ENCODE measurements at regions not wholly inside any gene's neighbourhood (a gene's known extent, or its start where the extent isn't known, plus 50 kb on each side); places are given as distances from the start of the nearest gene placed in this dataset.

DNA sequence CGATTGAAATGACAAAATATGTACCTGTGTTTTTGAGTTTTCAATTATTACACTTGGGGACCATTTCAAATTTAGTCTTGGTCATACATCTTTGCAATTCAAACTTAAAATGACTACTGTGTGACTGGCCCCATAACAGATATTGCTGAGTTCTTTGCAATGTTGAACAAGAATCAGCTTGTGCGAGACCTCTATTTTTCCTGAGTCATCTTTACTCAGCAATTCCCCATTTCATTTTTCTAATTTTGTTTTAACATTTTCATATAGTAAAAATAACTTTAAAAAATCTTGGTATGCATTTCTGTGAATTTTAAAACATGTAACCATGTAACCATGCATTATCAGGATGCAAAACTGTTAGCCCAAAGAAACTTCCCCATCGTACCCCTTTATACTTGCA, 678.1 kb downstream of the ANKRD7 start:
- no peak for TF ChIP-seq POLR2AphosphoS5 (IDR thresholded peaks at IDR 0.05; ENCODE audit: low read depth)
- TF ChIP-seq, protein P1, sequence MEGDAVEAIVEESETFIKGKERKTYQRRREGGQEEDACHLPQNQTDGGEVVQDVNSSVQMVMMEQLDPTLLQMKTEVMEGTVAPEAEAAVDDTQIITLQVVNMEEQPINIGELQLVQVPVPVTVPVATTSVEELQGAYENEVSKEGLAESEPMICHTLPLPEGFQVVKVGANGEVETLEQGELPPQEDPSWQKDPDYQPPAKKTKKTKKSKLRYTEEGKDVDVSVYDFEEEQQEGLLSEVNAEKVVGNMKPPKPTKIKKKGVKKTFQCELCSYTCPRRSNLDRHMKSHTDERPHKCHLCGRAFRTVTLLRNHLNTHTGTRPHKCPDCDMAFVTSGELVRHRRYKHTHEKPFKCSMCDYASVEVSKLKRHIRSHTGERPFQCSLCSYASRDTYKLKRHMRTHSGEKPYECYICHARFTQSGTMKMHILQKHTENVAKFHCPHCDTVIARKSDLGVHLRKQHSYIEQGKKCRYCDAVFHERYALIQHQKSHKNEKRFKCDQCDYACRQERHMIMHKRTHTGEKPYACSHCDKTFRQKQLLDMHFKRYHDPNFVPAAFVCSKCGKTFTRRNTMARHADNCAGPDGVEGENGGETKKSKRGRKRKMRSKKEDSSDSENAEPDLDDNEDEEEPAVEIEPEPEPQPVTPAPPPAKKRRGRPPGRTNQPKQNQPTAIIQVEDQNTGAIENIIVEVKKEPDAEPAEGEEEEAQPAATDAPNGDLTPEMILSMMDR (conservative IDR thresholded peaks at IDR 0.05; ENCODE audit: low read depth in 2 of 2), result no peak
- no peak for TF ChIP-seq EZH2 (IDR thresholded peaks at IDR 0.05; ENCODE audit: low read depth, unreplicated experiment)
- no peak for TF ChIP-seq CREB1 (CRISPR knock-in tag; IDR thresholded peaks at IDR 0.05; ENCODE audit: low read depth)
- TF ChIP-seq EZH2phosphoT487 (IDR thresholded peaks at IDR 0.05; ENCODE audit: unreplicated experiment), result no peak
- TF ChIP-seq, protein P2, sequence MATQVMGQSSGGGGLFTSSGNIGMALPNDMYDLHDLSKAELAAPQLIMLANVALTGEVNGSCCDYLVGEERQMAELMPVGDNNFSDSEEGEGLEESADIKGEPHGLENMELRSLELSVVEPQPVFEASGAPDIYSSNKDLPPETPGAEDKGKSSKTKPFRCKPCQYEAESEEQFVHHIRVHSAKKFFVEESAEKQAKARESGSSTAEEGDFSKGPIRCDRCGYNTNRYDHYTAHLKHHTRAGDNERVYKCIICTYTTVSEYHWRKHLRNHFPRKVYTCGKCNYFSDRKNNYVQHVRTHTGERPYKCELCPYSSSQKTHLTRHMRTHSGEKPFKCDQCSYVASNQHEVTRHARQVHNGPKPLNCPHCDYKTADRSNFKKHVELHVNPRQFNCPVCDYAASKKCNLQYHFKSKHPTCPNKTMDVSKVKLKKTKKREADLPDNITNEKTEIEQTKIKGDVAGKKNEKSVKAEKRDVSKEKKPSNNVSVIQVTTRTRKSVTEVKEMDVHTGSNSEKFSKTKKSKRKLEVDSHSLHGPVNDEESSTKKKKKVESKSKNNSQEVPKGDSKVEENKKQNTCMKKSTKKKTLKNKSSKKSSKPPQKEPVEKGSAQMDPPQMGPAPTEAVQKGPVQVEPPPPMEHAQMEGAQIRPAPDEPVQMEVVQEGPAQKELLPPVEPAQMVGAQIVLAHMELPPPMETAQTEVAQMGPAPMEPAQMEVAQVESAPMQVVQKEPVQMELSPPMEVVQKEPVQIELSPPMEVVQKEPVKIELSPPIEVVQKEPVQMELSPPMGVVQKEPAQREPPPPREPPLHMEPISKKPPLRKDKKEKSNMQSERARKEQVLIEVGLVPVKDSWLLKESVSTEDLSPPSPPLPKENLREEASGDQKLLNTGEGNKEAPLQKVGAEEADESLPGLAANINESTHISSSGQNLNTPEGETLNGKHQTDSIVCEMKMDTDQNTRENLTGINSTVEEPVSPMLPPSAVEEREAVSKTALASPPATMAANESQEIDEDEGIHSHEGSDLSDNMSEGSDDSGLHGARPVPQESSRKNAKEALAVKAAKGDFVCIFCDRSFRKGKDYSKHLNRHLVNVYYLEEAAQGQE (IDR thresholded peaks at IDR 0.05; ENCODE audit: unreplicated experiment), result no peak
- no peak for TF ChIP-seq JUNB (IDR thresholded peaks at IDR 0.05; ENCODE audit: unreplicated experiment)
- TF ChIP-seq, protein P3, sequence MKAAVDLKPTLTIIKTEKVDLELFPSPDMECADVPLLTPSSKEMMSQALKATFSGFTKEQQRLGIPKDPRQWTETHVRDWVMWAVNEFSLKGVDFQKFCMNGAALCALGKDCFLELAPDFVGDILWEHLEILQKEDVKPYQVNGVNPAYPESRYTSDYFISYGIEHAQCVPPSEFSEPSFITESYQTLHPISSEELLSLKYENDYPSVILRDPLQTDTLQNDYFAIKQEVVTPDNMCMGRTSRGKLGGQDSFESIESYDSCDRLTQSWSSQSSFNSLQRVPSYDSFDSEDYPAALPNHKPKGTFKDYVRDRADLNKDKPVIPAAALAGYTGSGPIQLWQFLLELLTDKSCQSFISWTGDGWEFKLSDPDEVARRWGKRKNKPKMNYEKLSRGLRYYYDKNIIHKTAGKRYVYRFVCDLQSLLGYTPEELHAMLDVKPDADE (IDR thresholded peaks at IDR 0.05), result no peak
- TF ChIP-seq NANOG (IDR thresholded peaks at IDR 0.05; ENCODE audit: borderline replicate concordance), result no peak
- no peak for TF ChIP-seq ZNF331 (CRISPR knock-in tag; IDR thresholded peaks at IDR 0.05; ENCODE audit: low read depth)

Data from GM23338 (cell line).